GM21786 (cell line): ENCODE measurements at regions not wholly inside any gene's neighbourhood (a gene's known extent, or its start where the extent isn't known, plus 50 kb on each side); places are given as distances from the start of the nearest gene placed in this dataset.

Experiments
- ATAC-seq: cut with Tn5 transposase; IDR thresholded peaks from one replicate; pipeline ENCODE4 v1.9.1; 2021; ENCODE audit not compliant: unreplicated experiment

- no peak for ATAC-seq
Observed at GRCh38 chr10:4316161-4316810, 509.7 kb upstream of the AKR1E2 start.

- no peak for ATAC-seq
Observed at GRCh38 chr10:4315551-4315950, 510.5 kb upstream of the AKR1E2 start.

DNA sequence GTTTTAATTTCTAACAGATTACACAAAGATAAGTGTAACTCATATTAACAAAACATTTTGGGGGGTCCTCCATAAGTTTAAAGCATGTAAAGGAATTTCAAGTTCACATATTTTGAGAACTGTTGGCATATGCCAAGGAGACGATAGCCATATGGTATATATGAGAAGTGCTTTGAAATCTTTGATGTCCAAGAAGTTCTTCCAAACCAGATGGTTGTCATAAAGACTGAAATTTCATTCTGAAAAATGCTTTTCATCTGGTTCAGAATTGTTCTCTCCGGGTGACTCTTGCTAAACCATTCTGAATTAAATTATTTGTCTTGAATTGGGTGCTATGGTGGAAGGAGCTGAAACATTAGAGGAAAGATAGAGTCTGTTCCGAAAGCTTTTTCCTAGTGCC is 513.0 kb upstream of the AKR1E2 start:
- ATAC-seq, result no peak

DNA sequence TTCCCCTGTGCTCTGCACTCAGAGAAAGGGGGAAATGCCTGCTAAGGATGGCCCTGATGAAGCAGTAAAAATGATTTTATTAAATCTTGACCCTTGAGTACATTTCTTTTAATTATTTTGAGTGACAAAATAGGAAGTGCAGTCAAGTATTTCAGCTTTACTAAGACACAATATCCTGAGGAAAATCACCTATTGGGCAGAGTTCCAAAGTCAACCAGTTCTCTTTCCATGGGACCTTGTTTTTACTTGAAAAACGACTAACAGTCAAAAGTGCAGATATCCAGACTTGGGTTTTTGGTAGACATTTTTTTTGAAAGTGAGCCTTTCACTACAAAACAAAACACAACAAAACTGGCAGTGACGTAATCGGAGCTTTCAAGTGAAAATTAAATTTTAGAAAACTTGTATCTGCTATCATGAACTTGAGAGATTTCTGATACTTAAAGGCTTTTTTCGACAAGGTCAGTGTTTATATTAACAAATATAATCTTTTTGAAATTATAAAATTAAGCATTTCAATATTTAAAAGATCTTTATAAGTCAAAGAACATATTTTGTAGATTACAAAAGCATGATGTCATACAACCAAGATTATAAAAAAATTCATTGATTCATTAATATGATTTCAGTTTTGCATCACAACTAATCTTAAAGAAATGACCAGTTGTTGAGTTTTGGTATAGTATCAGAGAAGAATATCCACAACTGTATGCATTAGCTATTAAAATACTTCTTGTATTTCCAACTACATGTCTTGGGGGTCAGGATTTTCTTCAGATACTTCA is 513.8 kb upstream of the AKR1E2 start:
- no peak for ATAC-seq

- no peak for ATAC-seq
Observed at GRCh38 chr10:4310172-4310571, 515.8 kb upstream of the AKR1E2 start.

GRCh38 chr10:4307910-4308309 is 518.1 kb upstream of the AKR1E2 start:
- ATAC-seq, result no peak

DNA sequence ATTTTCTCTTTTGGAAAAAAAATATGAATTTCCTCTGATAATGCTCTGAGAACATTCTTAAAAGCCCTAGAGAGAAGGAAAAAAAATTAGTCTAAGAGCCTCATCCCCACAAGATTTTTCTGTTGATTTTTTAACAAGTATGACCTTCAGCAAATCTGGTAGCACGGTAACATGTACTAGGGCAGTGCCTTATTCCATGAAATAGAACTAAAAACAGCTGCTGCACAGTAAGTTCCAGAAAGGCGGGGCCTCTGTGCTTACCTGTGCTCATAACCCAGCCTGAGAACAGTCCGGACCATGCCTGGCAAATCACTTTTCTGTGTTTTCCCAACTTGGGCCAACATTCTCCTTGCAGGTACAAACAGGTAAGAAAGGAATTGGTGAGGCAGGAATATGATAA is 519.1 kb upstream of the AKR1E2 start:
- no peak for ATAC-seq

DNA sequence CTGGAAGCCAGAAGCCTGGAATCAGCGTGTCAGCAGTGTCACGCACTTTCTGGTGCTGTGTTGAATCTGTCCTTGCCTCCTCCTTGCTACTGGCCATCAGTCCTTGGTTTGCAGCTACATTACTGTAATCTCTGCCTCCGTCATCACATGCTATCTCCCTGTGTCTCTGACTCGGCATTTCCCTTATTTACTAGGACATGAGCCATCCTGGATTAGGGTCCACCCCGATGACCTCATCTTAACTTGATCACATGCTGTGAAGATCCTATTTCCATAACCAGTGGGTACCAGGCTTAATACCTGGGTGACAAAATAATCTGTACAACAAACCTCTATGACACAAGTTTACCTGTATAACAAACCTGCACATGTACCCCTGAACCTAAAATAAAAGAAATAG is 518.0 kb upstream of the KLF6 start:
- ATAC-seq, result no peak

DNA sequence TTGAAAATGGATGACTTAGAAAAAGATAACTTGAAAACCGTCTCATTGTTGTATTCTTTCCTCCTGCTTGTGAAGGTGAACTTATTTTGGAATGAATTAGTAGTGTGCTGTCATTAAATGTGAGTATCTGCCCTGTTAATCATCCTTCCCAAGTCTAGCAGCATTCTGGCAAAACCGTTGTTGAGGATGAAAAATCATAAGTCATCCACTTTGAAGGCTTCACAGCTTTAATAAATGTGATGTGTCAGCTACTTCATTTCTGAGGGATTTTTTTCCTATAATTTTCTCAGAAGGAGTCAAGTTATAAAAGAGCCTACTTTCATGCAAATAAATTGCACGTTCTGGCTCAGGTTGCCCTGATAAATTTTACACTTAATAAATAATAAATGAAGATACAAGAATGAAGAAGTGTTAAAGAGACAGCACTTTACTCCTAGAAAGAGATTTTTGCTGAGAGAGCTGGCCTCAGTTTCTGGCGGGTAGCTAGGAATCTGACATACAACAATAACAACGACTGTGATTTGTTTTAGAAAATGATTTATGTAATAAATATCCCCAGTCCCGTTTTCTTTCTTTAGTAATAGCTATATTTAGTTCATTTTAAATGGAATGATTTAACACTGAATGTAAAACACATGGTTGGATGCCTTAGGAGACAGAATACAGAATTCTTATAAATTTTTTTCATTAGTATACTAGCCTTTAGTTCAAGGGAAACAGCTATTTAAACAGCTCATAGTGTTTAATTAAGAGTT is 516.5 kb upstream of the KLF6 start:
- no peak for ATAC-seq

- ATAC-seq, result no peak
Observed at GRCh38 chr10:4296161-4296560, 511.2 kb upstream of the KLF6 start.

- ATAC-seq, result no peak
Observed at GRCh38 chr10:4294996-4295792, 510.2 kb upstream of the KLF6 start.

- ATAC-seq, result no peak
Observed at GRCh38 chr10:4294271-4294670, 509.3 kb upstream of the KLF6 start.

DNA sequence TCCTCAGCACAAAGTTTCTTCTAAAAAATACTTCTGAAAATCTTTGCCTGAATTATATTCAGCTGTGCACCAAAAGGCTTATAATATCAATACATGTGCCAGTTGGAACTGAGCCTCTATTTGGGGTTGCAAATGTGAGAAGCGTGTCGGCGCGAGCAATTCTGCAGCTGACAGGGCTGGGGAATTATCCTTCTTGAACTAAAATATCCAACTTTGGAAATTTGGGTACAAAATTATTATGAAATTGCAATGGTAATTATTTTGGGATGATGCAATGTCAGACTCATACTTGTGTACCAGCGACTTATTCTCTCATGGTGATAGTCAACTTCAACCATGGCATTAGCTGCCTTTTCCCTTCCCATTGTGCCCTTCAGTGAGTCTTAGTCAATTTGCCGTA is 507.0 kb upstream of the KLF6 start:
- ATAC-seq, result no peak

DNA sequence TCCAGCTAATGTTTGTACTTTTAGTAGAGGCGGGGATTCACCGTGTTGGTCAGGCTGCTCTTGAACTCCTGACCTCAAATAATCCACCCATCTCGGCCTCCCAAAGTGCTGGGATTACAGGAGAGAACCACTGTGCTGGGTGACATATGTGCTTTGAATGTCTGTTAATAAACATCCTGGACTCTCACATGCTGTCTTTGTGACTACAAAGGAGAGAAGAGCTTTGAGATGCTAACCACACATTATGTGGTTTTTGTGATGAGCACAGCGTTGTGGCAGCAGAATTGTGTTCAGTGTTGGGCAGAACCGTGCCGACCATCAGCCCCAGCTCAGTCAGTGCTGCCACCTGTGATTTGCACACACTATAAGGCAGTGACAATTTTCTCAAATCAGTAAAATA is 500.1 kb upstream of the KLF6 start:
- ATAC-seq, result no peak

- no peak for ATAC-seq
Observed at GRCh38 chr10:4283846-4284610, 499.0 kb upstream of the KLF6 start.

GRCh38 chr10:4282496-4282895 is 497.5 kb upstream of the KLF6 start:
- no peak for ATAC-seq

DNA sequence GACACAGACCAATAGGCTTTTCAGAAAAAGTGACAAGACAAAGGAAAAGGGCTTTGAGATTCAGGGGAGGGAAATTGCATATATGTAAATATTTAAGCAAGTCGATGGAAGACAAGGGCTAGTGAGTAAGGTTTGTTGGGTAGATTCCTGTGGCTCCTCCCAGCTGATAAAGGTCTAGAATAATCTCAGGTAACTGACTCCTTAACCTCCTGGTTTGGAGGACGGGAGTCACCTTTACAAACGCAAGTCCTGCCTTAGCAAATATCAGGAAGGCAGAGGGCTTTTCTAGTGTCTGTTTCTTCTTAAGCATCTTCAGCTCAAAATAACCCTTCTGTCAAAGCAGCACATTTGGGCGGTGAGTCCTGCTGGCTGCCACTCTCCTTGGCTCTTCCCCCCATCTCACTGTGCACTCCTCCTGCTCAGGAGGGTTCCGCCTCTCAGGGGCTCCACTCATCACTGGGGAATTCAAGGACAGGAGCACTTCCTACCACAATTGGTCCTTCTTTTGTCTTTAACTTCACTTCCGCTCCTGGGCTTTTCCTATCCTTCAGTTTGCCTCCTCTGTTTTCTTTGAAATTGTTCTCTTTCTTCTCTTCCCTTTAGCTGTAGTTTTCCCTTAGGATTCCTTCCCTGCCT is 496.3 kb upstream of the KLF6 start:
- no peak for ATAC-seq

DNA sequence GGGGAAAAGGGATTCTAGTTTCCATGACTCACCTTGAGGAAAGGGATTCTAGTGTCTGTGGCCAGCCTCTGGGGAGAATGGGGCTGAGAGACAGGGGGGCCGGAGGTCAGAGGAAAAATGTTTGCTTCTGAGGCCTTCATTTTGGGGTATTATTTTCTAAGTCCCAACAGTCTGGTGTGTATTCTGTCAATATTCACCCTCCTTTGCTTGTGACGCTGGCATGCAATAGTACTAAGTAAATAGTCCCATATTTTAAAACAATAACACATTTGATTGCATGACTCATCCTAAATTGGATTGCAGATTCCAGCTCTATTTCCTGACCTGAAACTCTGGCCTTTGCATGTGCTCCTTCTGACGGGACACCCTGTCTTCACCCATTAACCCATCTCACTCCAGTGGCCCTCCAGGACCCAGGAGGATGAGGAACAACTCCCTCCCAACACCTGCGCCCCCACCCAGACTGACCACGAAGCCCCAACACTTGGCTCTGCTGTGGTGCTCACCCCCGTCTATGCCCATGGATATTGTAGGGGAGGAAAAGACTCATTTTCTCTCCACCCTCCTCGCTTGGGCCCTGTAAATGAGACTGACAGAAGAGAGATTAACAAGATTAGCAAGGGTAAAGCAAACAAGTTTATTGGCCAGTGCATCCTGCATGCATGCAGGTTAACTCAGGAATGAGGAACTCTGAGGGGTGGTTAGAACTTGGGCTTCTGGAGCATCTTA is 495.6 kb upstream of the KLF6 start:
- ATAC-seq, result no peak

- no peak for ATAC-seq
Observed at GRCh38 chr10:4279655-4280054, 494.6 kb upstream of the KLF6 start.
